Omental fat pad (tissue), 3 donors: ENCODE measurements at regions not wholly inside any gene's neighbourhood (a gene's known extent, or its start where the extent isn't known, plus 50 kb on each side); places are given as distances from the start of the nearest gene placed in this dataset.

Source experiments
- ATAC-seq: fragments of 150-250 bp; one replicate; pipeline ENCODE4 v1.9.1; 2016; ENCODE audit warnings: mild to moderate bottlenecking, moderate library complexity; ENCODE audit not compliant: low FRiP score
- DNase-seq: peaks from one replicate; pipeline ENCODE4 v3.0.0-alpha.2; 2019; ENCODE audit warnings: low spot score
- CTCF ChIP-seq, 3 donors: fragments of 450-650 bp; IDR thresholded peaks; one replicate each; pipeline ENCODE4 v1.5.1; 2016 to 2017; ENCODE audit warnings: antibody characterized with exemption in 3 of 3, mild to moderate bottlenecking in 3 of 3, moderate library complexity in 2 of 3

DNA sequence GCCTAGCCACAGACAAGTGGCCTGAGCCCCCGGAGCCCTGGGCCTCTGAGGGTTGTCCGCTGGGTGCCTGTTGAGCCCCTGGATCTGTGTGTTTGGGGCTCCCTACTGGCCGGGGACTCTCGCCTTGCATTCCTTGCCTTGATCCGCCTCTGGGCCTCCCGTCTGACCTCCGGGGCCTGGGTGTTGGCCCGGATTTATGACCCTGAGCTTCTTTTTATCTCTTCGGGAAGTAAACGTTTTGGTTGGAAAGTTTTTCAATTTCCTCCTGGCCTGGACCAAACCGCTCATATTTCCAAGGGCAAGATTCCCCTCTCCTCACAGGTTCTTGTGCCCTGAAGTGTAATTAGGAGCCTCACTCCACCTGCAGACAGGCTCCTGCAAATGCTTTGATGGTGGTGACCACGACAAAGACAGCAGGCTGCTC, 69.3 kb upstream of the EGFLAM start:
- TF ChIP-seq CTCF (IDR thresholded peaks at IDR 0.05), result no peak
- ATAC-seq (no peak), DNase-seq (no peak)

GRCh38 chr5:38188591-38188990, 69.8 kb upstream of the EGFLAM start:
- ATAC-seq, result no peak
- no peak for DNase-seq
- TF ChIP-seq CTCF (IDR thresholded peaks at IDR 0.05), result no peak

- no peak for ATAC-seq
- TF ChIP-seq CTCF (IDR thresholded peaks at IDR 0.05), result no peak
- no peak for DNase-seq
Measured at GRCh38 chr5:38187532-38187931, 70.8 kb upstream of the EGFLAM start.

GRCh38 chr5:38184627-38185026, 73.7 kb upstream of the EGFLAM start:
- ATAC-seq (no peak), DNase-seq (no peak)
- TF ChIP-seq CTCF (IDR thresholded peaks at IDR 0.05), result no peak

- no peak for TF ChIP-seq CTCF (IDR thresholded peaks at IDR 0.05)
- ATAC-seq (no peak), DNase-seq (no peak)
Measured at GRCh38 chr5:38182991-38183390, 75.4 kb upstream of the EGFLAM start.

DNA sequence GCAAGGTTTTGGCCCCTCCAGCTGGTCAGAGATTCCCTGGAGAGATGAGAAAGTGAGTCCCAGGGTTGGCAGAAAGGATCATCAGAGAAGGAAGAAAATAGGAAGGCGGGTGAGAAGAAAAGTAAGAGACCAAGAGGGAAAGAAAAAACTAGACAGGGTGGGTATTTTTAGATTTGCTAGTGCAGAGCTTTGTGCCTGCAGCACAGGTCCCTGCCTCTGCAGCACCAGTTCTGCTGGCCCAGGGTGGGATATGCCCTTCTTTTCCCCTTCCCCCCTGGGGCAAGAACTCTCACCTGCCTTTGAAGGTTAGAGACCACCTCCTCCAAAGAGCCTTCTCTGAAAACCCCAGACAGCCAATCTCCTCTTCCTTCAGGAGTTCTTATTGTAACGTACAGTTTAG, 90.3 kb upstream of the EGFLAM start:
- ATAC-seq (no peak), DNase-seq (no peak)
- no peak for TF ChIP-seq CTCF (IDR thresholded peaks at IDR 0.05)

DNA sequence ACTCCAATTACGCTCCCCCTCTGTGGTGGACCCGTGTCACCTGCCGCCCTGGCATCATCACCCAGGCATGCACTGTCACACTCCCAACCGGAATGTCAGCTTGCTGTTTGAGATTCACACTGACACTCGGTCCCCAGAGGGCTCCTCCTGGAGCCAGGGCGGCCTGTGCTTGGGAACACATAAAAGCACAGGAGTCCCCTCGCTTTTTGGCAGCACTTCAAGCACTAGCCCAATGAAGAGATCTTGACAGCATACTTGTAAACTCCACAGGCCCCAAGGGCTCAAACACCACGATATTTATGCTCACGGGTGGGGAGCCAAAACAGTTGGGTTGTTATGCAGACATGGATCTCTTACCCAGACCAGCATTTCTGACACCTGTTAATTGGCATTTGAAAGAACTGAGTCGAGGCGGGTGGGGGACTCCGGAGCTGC, 90.8 kb upstream of the EGFLAM start:
- no peak for TF ChIP-seq CTCF (IDR thresholded peaks at IDR 0.05)
- DNase-seq (no peak), ATAC-seq (no peak)
